WTC11 (cell line): ENCODE measurements at regions not wholly inside any gene's neighbourhood (a gene's known extent, or its start where the extent isn't known, plus 50 kb on each side); places are given as distances from the start of the nearest gene placed in this dataset.

Source experiments
- ATAC-seq: fragments of 200-7000 bp; cut with Tn5 transposase; 2 replicates; pipeline ENCODE4 v1.10.0; 2021; ENCODE audit warnings: mild to moderate bottlenecking, moderate library complexity
- CTCF ChIA-PET: fragments of 300-600 bp; sonication (Branson Sonifier 250); formaldehyde crosslinking; loops from one replicate; lab custom pipeline; 2021; ENCODE audit warnings: antibody characterized with exemption; lab: Charles Lee
- POLR2A ChIA-PET: fragments of 350-600 bp; sonication (Branson Sonifier 250); formaldehyde crosslinking; loops from one replicate; lab custom pipeline; 2021; ENCODE audit warnings: antibody characterized with exemption; lab: Charles Lee
- DNase-seq: peaks from one replicate; pipeline ENCODE4 v3.0.0; 2021; ENCODE audit warnings: low spot score
- H3K27ac Mint-ChIP-seq: 2 replicates; pipeline ENCODE4 v1.8.0; 2021; ENCODE audit warnings: mixed read lengths
- H3K27me3 Mint-ChIP-seq: 2 replicates; pipeline ENCODE4 v1.8.0; 2021; ENCODE audit warnings: low read depth, mild to moderate bottlenecking, moderate library complexity, mixed read lengths
- H3K36me3 Mint-ChIP-seq: 2 replicates; pipeline ENCODE4 v1.8.0; 2021; ENCODE audit warnings: mixed read lengths
- H3K4me1 Mint-ChIP-seq: 2 replicates; pipeline ENCODE4 v1.8.0; 2022; ENCODE audit warnings: mixed read lengths
- H3K4me3 Mint-ChIP-seq: 2 replicates; pipeline ENCODE4 v1.8.0; 2021; ENCODE audit warnings: mild to moderate bottlenecking, moderate library complexity, mixed read lengths
- H3K9me3 Mint-ChIP-seq: 2 replicates; pipeline ENCODE4 v1.8.0; 2021; ENCODE audit warnings: mixed read lengths
- ATF1 ChIP-seq: sonication (generic); formaldehyde crosslinking; IDR thresholded peaks from 2 replicates; pipeline ENCODE4 v1.8.1; 2023; ENCODE audit warnings: mild to moderate bottlenecking, moderate library complexity, missing genetic modification reagents
- CREM ChIP-seq: sonication (generic); formaldehyde crosslinking; IDR thresholded peaks from 2 replicates; pipeline ENCODE4 v1.8.1; 2022; ENCODE audit warnings: mild to moderate bottlenecking, missing genetic modification reagents, moderate library complexity
- ESRRA ChIP-seq: sonication (generic); formaldehyde crosslinking; IDR thresholded peaks from 2 replicates; pipeline ENCODE4 v1.8.1; 2022; ENCODE audit warnings: mild to moderate bottlenecking, missing genetic modification reagents, borderline replicate concordance
- IRF2 ChIP-seq: sonication (generic); formaldehyde crosslinking; IDR thresholded peaks from 2 replicates; pipeline ENCODE4 v1.8.0; 2022; ENCODE audit warnings: low read depth, missing genetic modification reagents, borderline replicate concordance
- NFATC4 ChIP-seq: fragments of 250-450 bp; sonication (Bioruptor Pico); IDR thresholded peaks from 2 replicates; pipeline ENCODE4 v1.9.0; 2021; ENCODE audit warnings: mild to moderate bottlenecking
- NR2C2 ChIP-seq: sonication (generic); formaldehyde crosslinking; IDR thresholded peaks from 2 replicates; pipeline ENCODE4 v1.8.0; 2022; ENCODE audit warnings: mild to moderate bottlenecking, missing genetic modification reagents
- TP53 ChIP-seq: sonication (generic); formaldehyde crosslinking; IDR thresholded peaks from 2 replicates; pipeline ENCODE4 v1.8.1; 2023; ENCODE audit warnings: mild to moderate bottlenecking, missing genetic modification reagents
- ZNF219 ChIP-seq: sonication (generic); formaldehyde crosslinking; IDR thresholded peaks from 2 replicates; pipeline ENCODE4 v1.8.0; 2023; ENCODE audit warnings: missing genetic modification reagents, mild to moderate bottlenecking, borderline replicate concordance
- ZNF263 ChIP-seq: sonication (generic); formaldehyde crosslinking; IDR thresholded peaks from 2 replicates; pipeline ENCODE4 v1.8.1; 2022; ENCODE audit warnings: low read depth, mild to moderate bottlenecking, moderate library complexity, missing genetic modification reagents
- ZNF416 ChIP-seq: fragments of 250-450 bp; sonication (Bioruptor Pico); IDR thresholded peaks from 2 replicates; pipeline ENCODE4 v1.9.0; 2021; ENCODE audit warnings: mild to moderate bottlenecking, inconsistent platforms
- TF ChIP-seq, protein P1 (sequence below): fragments of 200-600 bp; IDR thresholded peaks from 2 replicates; pipeline ENCODE4 v1.8.0; 2022; ENCODE audit warnings: antibody characterized with exemption
- TF ChIP-seq, protein P2 (sequence below): sonication (generic); formaldehyde crosslinking; IDR thresholded peaks from 2 replicates; pipeline ENCODE4 v1.8.0; 2022; ENCODE audit warnings: mild to moderate bottlenecking, missing genetic modification reagents
- TF ChIP-seq, protein P3 (sequence below): fragments of 250-450 bp; sonication (Bioruptor Pico); IDR thresholded peaks from 2 replicates; pipeline ENCODE4 v1.9.0; 2021; ENCODE audit warnings: mild to moderate bottlenecking
- TF ChIP-seq, protein P4 (sequence below): sonication (generic); formaldehyde crosslinking; IDR thresholded peaks from 2 replicates; pipeline ENCODE4 v1.8.0; 2022; ENCODE audit warnings: mild to moderate bottlenecking, missing genetic modification reagents
- TF ChIP-seq, protein P5 (sequence below): fragments of 250-450 bp; sonication (Bioruptor Pico); IDR thresholded peaks from 2 replicates; pipeline ENCODE4 v1.9.0; 2021; ENCODE audit warnings: moderate library complexity, mild to moderate bottlenecking, inconsistent platforms, borderline replicate concordance
- TF ChIP-seq, protein P6 (sequence below): sonication (generic); formaldehyde crosslinking; IDR thresholded peaks from 2 replicates; pipeline ENCODE4 v1.8.0; 2022; ENCODE audit warnings: mild to moderate bottlenecking, missing genetic modification reagents
- TF ChIP-seq, protein P7 (sequence below): sonication (generic); formaldehyde crosslinking; IDR thresholded peaks from 2 replicates; pipeline ENCODE4 v1.8.0; 2023; ENCODE audit warnings: missing genetic modification reagents
- TF ChIP-seq, protein P8 (sequence below): sonication (generic); formaldehyde crosslinking; conservative IDR thresholded peaks from 2 replicates; pipeline ENCODE4 v1.8.1; 2022; ENCODE audit warnings: mild to moderate bottlenecking, missing genetic modification reagents
- TF ChIP-seq, protein P9 (sequence below): sonication (generic); formaldehyde crosslinking; IDR thresholded peaks from 2 replicates; pipeline ENCODE4 v1.8.1; 2022; ENCODE audit warnings: mild to moderate bottlenecking, missing genetic modification reagents, moderate library complexity, borderline replicate concordance

DNA sequence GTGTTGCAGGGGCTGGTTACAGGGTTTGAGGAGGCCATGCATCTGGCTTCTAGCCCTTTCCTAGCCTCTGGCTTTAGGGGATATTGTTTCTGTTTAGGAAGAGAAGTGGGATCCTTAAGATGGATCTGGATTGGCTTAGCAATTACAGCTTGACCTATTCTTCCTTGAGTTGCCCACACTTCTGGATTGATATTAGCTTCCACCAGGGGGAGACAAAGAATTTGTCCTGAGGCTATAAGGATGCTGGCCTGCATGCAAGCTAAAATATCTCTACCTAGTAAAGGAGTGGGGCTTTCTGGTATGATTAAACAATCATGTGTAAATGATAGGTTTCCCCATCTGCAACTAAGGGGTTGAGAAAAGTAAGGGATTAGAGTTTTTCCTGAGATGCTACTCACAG lies 117.2 kb downstream of the TEX13C start:
- CTCF ChIA-PET = interaction anchor here (0.6 to 1.6 kb wide), 2 partner anchors 12 to 704 kb away, joined by 3 to 5 read pairs; no protein-coding TSS in a partner anchor
- H3K27ac Mint-ChIP-seq = no peak overlapping the region
- TF ChIP-seq, protein P1, sequence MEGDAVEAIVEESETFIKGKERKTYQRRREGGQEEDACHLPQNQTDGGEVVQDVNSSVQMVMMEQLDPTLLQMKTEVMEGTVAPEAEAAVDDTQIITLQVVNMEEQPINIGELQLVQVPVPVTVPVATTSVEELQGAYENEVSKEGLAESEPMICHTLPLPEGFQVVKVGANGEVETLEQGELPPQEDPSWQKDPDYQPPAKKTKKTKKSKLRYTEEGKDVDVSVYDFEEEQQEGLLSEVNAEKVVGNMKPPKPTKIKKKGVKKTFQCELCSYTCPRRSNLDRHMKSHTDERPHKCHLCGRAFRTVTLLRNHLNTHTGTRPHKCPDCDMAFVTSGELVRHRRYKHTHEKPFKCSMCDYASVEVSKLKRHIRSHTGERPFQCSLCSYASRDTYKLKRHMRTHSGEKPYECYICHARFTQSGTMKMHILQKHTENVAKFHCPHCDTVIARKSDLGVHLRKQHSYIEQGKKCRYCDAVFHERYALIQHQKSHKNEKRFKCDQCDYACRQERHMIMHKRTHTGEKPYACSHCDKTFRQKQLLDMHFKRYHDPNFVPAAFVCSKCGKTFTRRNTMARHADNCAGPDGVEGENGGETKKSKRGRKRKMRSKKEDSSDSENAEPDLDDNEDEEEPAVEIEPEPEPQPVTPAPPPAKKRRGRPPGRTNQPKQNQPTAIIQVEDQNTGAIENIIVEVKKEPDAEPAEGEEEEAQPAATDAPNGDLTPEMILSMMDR = 0 out of 2 replicates have a peak, but pooled peaks have one; percentile 27
- no peak for TF ChIP-seq ZNF263
- no peak for TF ChIP-seq NR2C2
- DNase-seq (no peak), ATAC-seq (peak; percentile 41)
- H3K9me3 Mint-ChIP-seq = peaks cover 39% of the 10 kb centered on the region
- peaks cover 4% of the 10 kb centered on the region for H3K27me3 Mint-ChIP-seq
- POLR2A ChIA-PET = no interaction called here
- H3K4me3 Mint-ChIP-seq = no peak overlapping the region
- peaks cover 3% of the 10 kb centered on the region; the same call in 1 of the 2 replicates for H3K4me1 Mint-ChIP-seq
- peaks cover 36% of the 10 kb centered on the region for H3K36me3 Mint-ChIP-seq

DNA sequence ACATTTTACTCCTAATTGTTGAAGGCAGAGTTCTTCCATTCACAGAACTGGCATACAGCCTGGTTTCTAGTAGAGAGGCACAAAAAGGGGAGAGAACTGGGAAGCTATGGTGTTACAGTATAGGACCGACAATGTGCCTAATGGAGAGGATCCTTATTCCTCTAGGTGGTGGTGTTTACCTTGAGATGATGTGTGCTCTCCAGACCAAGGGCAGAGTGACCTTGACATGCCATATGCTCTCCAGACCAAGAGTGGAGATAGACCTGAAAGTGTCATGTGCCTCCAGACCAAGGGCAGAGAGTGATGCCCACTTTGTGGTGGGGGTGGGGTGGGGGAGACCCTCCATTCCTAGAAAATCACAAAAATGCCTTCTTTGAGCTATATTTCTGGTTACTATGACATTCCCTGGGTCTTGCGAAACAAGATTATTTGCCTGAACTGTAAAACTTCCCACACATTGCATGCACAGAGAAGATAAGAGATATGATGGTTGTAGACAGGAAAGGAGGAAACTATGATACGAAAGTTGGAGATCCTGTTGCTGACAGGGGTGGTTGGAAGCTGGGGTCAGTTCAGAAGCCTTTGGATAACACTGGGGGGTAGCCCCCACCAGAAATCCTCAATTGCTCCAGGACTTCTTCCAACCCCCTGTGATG lies 119.7 kb downstream of the TEX13C start:
- peaks cover 14% of the 10 kb centered on the region for H3K36me3 Mint-ChIP-seq
- H3K4me3 Mint-ChIP-seq = no peak overlapping the region
- no peak for DNase-seq
- TF ChIP-seq ESRRA (CRISPR knock-in tag) (peak; percentile 97), ZNF219 (CRISPR knock-in tag) (no peak)
- TF ChIP-seq, protein P2, sequence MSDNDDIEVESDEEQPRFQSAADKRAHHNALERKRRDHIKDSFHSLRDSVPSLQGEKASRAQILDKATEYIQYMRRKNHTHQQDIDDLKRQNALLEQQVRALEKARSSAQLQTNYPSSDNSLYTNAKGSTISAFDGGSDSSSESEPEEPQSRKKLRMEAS (CRISPR knock-in tag) = no peak
- ATAC-seq = peak; percentile 88
- peaks cover 6% of the 10 kb centered on the region for H3K4me1 Mint-ChIP-seq
- H3K27me3 Mint-ChIP-seq = peaks cover 2% of the 10 kb centered on the region
- ChIA-PET POLR2A (no interaction called here), CTCF (no interaction called here)
- H3K9me3 Mint-ChIP-seq = peaks cover 20% of the 10 kb centered on the region
- no peak overlapping the region for H3K27ac Mint-ChIP-seq

DNA sequence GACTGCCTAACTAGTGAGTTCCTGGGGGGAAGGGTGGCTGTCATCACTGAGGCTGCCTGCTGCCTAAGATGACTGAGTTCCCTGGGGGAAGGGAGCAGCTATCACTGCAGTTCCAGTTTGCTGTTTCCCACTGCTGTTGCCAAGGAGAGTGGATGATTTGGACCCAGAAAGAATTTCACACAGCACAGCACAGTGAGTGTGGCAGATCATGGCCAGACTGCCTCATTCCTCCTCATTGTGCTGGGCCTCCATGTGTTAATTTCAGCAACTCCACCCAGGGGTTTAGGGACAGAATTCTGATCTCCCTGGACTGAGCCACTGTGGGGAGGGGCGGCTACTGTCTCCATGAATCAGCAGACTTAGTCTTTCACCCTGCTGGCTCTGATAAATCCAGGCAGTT lies 125.0 kb downstream of the TEX13C start:
- Mint-ChIP-seq H3K4me1 (peaks cover 3% of the 10 kb centered on the region; the same call in 1 of the 2 replicates), H3K27me3 (peaks cover 6% of the 10 kb centered on the region; the same call in 1 of the 2 replicates), H3K4me3 (no peak overlapping the region), H3K27ac (no peak overlapping the region), H3K36me3 (peaks cover 28% of the 10 kb centered on the region), H3K9me3 (peaks cover 47% of the 10 kb centered on the region)
- ATAC-seq (no peak), DNase-seq (no peak)
- CTCF ChIA-PET = no interaction called here
- POLR2A ChIA-PET = no interaction called here
- TF ChIP-seq CREM (CRISPR knock-in tag) (no peak), NFATC4 (CRISPR knock-in tag) (no peak), IRF2 (no peak), ZNF416 (CRISPR knock-in tag) (no peak), ATF1 (CRISPR knock-in tag) (no peak), TP53 (CRISPR knock-in tag) (no peak)
- TF ChIP-seq, protein P3, sequence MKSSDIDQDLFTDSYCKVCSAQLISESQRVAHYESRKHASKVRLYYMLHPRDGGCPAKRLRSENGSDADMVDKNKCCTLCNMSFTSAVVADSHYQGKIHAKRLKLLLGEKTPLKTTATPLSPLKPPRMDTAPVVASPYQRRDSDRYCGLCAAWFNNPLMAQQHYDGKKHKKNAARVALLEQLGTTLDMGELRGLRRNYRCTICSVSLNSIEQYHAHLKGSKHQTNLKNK (CRISPR knock-in tag) = no peak
- TF ChIP-seq, protein P4, sequence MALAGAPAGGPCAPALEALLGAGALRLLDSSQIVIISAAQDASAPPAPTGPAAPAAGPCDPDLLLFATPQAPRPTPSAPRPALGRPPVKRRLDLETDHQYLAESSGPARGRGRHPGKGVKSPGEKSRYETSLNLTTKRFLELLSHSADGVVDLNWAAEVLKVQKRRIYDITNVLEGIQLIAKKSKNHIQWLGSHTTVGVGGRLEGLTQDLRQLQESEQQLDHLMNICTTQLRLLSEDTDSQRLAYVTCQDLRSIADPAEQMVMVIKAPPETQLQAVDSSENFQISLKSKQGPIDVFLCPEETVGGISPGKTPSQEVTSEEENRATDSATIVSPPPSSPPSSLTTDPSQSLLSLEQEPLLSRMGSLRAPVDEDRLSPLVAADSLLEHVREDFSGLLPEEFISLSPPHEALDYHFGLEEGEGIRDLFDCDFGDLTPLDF (CRISPR knock-in tag) = no peak
- TF ChIP-seq, protein P5, sequence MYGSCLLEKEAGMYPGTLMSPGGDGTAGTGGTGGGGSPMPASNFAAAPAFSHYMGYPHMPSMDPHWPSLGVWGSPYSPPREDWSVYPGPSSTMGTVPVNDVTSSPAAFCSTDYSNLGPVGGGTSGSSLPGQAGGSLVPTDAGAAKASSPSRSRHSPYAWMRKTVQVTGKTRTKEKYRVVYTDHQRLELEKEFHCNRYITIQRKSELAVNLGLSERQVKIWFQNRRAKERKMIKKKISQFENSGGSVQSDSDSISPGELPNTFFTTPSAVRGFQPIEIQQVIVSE = no peak
- TF ChIP-seq, protein P6, sequence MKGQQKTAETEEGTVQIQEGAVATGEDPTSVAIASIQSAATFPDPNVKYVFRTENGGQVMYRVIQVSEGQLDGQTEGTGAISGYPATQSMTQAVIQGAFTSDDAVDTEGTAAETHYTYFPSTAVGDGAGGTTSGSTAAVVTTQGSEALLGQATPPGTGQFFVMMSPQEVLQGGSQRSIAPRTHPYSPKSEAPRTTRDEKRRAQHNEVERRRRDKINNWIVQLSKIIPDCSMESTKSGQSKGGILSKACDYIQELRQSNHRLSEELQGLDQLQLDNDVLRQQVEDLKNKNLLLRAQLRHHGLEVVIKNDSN (CRISPR knock-in tag) = no peak
- TF ChIP-seq, protein P7, sequence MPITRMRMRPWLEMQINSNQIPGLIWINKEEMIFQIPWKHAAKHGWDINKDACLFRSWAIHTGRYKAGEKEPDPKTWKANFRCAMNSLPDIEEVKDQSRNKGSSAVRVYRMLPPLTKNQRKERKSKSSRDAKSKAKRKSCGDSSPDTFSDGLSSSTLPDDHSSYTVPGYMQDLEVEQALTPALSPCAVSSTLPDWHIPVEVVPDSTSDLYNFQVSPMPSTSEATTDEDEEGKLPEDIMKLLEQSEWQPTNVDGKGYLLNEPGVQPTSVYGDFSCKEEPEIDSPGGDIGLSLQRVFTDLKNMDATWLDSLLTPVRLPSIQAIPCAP (CRISPR knock-in tag) = no peak
- TF ChIP-seq, protein P8, sequence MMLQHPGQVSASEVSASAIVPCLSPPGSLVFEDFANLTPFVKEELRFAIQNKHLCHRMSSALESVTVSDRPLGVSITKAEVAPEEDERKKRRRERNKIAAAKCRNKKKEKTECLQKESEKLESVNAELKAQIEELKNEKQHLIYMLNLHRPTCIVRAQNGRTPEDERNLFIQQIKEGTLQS (CRISPR knock-in tag) = no peak
- TF ChIP-seq, protein P9, sequence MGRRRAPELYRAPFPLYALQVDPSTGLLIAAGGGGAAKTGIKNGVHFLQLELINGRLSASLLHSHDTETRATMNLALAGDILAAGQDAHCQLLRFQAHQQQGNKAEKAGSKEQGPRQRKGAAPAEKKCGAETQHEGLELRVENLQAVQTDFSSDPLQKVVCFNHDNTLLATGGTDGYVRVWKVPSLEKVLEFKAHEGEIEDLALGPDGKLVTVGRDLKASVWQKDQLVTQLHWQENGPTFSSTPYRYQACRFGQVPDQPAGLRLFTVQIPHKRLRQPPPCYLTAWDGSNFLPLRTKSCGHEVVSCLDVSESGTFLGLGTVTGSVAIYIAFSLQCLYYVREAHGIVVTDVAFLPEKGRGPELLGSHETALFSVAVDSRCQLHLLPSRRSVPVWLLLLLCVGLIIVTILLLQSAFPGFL (CRISPR knock-in tag) = no peak
